Mesenchymal stem cell (in vitro differentiated cells and primary cell): ENCODE measurements at regions not wholly inside any gene's neighbourhood (a gene's known extent, or its start where the extent isn't known, plus 50 kb on each side); places are given as distances from the start of the nearest gene placed in this dataset.

Experiments used
- DNase-seq: peaks from one replicate; pipeline ENCODE4 v3.0.0-alpha.2; 2013
- H2AFZ ChIP-seq: one replicate; pipeline ENCODE4 v1.6.1; 2013; ENCODE audit warnings: low read depth, mild to moderate bottlenecking, control low read depth, inconsistent platforms, low read length, moderate library complexity
- H2AK5ac ChIP-seq: 2 replicates; pipeline ENCODE4 v1.6.1; 2013; ENCODE audit warnings: low read length, moderate library complexity, mild to moderate bottlenecking, inconsistent platforms; ENCODE audit not compliant: severe bottlenecking
- H2BK120ac ChIP-seq: one replicate; pipeline ENCODE4 v1.6.1; 2013; ENCODE audit warnings: low read depth, mild to moderate bottlenecking, inconsistent platforms, low read length, moderate library complexity
- H2BK12ac ChIP-seq, 2 experiments: one replicate each; pipeline ENCODE4 v1.6.1; 2013; ENCODE audit warnings: inconsistent platforms in 2 of 2, low read length in 2 of 2, mild to moderate bottlenecking in 2 of 2, moderate library complexity in 2 of 2, control low read depth in 1 of 2
- H2BK15ac ChIP-seq: one replicate; pipeline ENCODE4 v1.6.1; 2013; ENCODE audit warnings: mild to moderate bottlenecking, low read depth, inconsistent platforms; ENCODE audit not compliant: poor library complexity, severe bottlenecking
- H2BK5ac ChIP-seq: 2 replicates; pipeline ENCODE4 v1.6.1; 2013; ENCODE audit warnings: low read depth, mild to moderate bottlenecking, low read length, control low read depth, inconsistent platforms; ENCODE audit not compliant: poor library complexity, severe bottlenecking
- H3K14ac ChIP-seq, 2 experiments: one replicate each; pipeline ENCODE4 v1.6.1; 2013; ENCODE audit warnings: inconsistent platforms in 2 of 2, low read length in 2 of 2, control low read depth in 1 of 2, mild to moderate bottlenecking in 1 of 2, moderate library complexity in 1 of 2
- H3K18ac ChIP-seq, 2 experiments: one replicate each; pipeline ENCODE4 v1.6.1; 2013; ENCODE audit warnings: inconsistent platforms in 2 of 2, low read length in 2 of 2, control low read depth in 1 of 2, low read depth in 1 of 2, mild to moderate bottlenecking in 1 of 2
- H3K23ac ChIP-seq, 2 experiments: one replicate each; pipeline ENCODE4 v1.6.1; 2013; ENCODE audit warnings: inconsistent platforms in 2 of 2, low read length in 2 of 2, mild to moderate bottlenecking in 2 of 2, moderate library complexity in 2 of 2, control low read depth in 1 of 2
- H3K27ac ChIP-seq: 2 replicates; pipeline ENCODE4 v1.5.1; 2013; ENCODE audit warnings: mild to moderate bottlenecking, moderate library complexity, low read length, control low read depth, inconsistent platforms; ENCODE audit not compliant: poor library complexity, severe bottlenecking
- H3K27me3 ChIP-seq, 2 experiments: 2 replicates each; pipeline versions ENCODE4 v1.6.1 to v1.7.0; 2013; ENCODE audit warnings: low read length in 2 of 2, mild to moderate bottlenecking in 2 of 2, moderate library complexity in 2 of 2, control low read depth in 1 of 2, inconsistent platforms in 1 of 2; ENCODE audit not compliant: control insufficient read depth in 1 of 2, insufficient read depth in 1 of 2
- H3K36me3 ChIP-seq, 2 experiments: 2 replicates each; pipeline versions ENCODE4 v1.6.1 to v1.7.0; 2013; ENCODE audit warnings: low read length in 2 of 2, control low read depth in 1 of 2, inconsistent platforms in 1 of 2, low read depth in 1 of 2, mild to moderate bottlenecking in 1 of 2; ENCODE audit not compliant: insufficient read depth in 2 of 2, control insufficient read depth in 1 of 2
- H3K4ac ChIP-seq, 2 experiments: one replicate each; pipeline ENCODE4 v1.6.1; 2013; ENCODE audit warnings: inconsistent platforms in 2 of 2, low read length in 2 of 2, mild to moderate bottlenecking in 2 of 2, moderate library complexity in 2 of 2, control low read depth in 1 of 2, low read depth in 1 of 2
- H3K4me1 ChIP-seq: 2 replicates; pipeline ENCODE4 v1.6.1; 2013; ENCODE audit warnings: low read depth, low read length, control low read depth; ENCODE audit not compliant: control insufficient read depth, insufficient read depth
- H3K4me2 ChIP-seq: 2 replicates; pipeline ENCODE4 v1.6.1; 2013; ENCODE audit warnings: low read length, mild to moderate bottlenecking, inconsistent platforms; ENCODE audit not compliant: poor library complexity, severe bottlenecking
- H3K4me3 ChIP-seq, 2 experiments: 2 replicates each; pipeline versions ENCODE4 v1.5.1 to v1.7.0; 2013; ENCODE audit warnings: low read length in 2 of 2, mild to moderate bottlenecking in 2 of 2, control low read depth in 1 of 2, low read depth in 1 of 2; ENCODE audit not compliant: insufficient read depth in 1 of 2
- H3K79me1 ChIP-seq: replicated peaks from 2 replicates; pipeline ENCODE4 v1.6.1; 2013; ENCODE audit warnings: mild to moderate bottlenecking, control low read depth, low read length, inconsistent platforms; ENCODE audit not compliant: poor library complexity, severe bottlenecking
- H3K9ac ChIP-seq: 2 replicates; pipeline ENCODE4 v1.7.0; 2013; ENCODE audit warnings: mild to moderate bottlenecking, low read length, moderate library complexity
- H3K9me3 ChIP-seq: 2 replicates; pipeline ENCODE4 v1.7.0; 2013; ENCODE audit warnings: mild to moderate bottlenecking, low read length; ENCODE audit not compliant: control insufficient read depth
- H4K8ac ChIP-seq: one replicate; pipeline ENCODE4 v1.6.1; 2013; ENCODE audit warnings: inconsistent platforms, mild to moderate bottlenecking, low read length, moderate library complexity
- H4K91ac ChIP-seq: one replicate; pipeline ENCODE4 v1.6.1; 2013; ENCODE audit warnings: mild to moderate bottlenecking, low read length, inconsistent platforms
- WGBS: methylation state at CpG from one replicate; pipeline ENCODE4 v1.1.7; 2013; ENCODE audit warnings: mixed read lengths; 5-methylcytosine and 5-hydroxymethylcytosine counted together

- H3K79me1 ChIP-seq, result no peaks in the 10 kb centered on the region
- H2BK12ac ChIP-seq, result no peak overlapping the region
- DNase-seq, result no peak
- H3K4me1 ChIP-seq, result no peaks in the 10 kb centered on the region
- 58% methylated on average over 6 of the region's 7 CpGs for WGBS
- H3K14ac ChIP-seq, result no peak overlapping the region
- no peaks in the 10 kb centered on the region for H3K9me3 ChIP-seq
- H2BK120ac ChIP-seq, result no peak overlapping the region
- no peak overlapping the region for H2AFZ ChIP-seq
- no peak overlapping the region for H3K4me3 ChIP-seq
- H2BK15ac ChIP-seq, result no peak overlapping the region
- H3K9ac ChIP-seq, result no peak overlapping the region
- no peak overlapping the region for H3K23ac ChIP-seq
- H4K8ac ChIP-seq, result no peak overlapping the region
- H3K4ac ChIP-seq, result no peak overlapping the region
- no peak overlapping the region for H3K4me2 ChIP-seq
- no peak overlapping the region for H2AK5ac ChIP-seq
- no peak overlapping the region for H3K18ac ChIP-seq
- H4K91ac ChIP-seq, result no peak overlapping the region
- H3K27me3 ChIP-seq, result peaks cover 0 to 32% of the 10 kb centered on the region in 2 experiments
- H3K27ac ChIP-seq, result no peak overlapping the region
- H2BK5ac ChIP-seq, result no peak overlapping the region
- no peaks in the 10 kb centered on the region for H3K36me3 ChIP-seq
These were observed 159.8 kb upstream of the GGTLC1 start for GRCh38 chr20:24148372-24148771.

- H3K14ac ChIP-seq, result no peak overlapping the region
- no peaks in the 10 kb centered on the region for H3K4me1 ChIP-seq
- H3K4me2 ChIP-seq, result no peak overlapping the region
- no peak overlapping the region for H2BK120ac ChIP-seq
- H3K4ac ChIP-seq, result no peak overlapping the region
- no peaks in the 10 kb centered on the region for H3K36me3 ChIP-seq
- no peaks in the 10 kb centered on the region for H3K79me1 ChIP-seq
- H3K9ac ChIP-seq, result no peak overlapping the region
- H3K23ac ChIP-seq, result no peak overlapping the region
- peaks cover 0 to 28% of the 10 kb centered on the region in 2 experiments for H3K27me3 ChIP-seq
- no peak overlapping the region for H2BK15ac ChIP-seq
- H3K9me3 ChIP-seq, result no peaks in the 10 kb centered on the region
- no peak for DNase-seq
- no peak overlapping the region for H4K91ac ChIP-seq
- H3K27ac ChIP-seq, result no peak overlapping the region
- 45% methylated on average over 3 of the region's 4 CpGs for WGBS
- H3K18ac ChIP-seq, result no peak overlapping the region
- H2BK12ac ChIP-seq, result no peak overlapping the region
- no peak overlapping the region for H2AK5ac ChIP-seq
- no peak overlapping the region for H2AFZ ChIP-seq
- H3K4me3 ChIP-seq, result no peak overlapping the region
- no peak overlapping the region for H4K8ac ChIP-seq
- no peak overlapping the region for H2BK5ac ChIP-seq
These were observed 159.4 kb upstream of the GGTLC1 start for GRCh38 chr20:24147961-24148360.

- no peak overlapping the region for H4K8ac ChIP-seq
- no peak overlapping the region for H2AK5ac ChIP-seq
- H3K9ac ChIP-seq, result no peak overlapping the region
- H2BK120ac ChIP-seq, result no peak overlapping the region
- H3K27ac ChIP-seq, result no peak overlapping the region
- 69% methylated on average over 5 of the region's 5 CpGs for WGBS
- DNase-seq, result no peak
- no peak overlapping the region for H2BK12ac ChIP-seq
- H3K27me3 ChIP-seq, result peaks cover 0 to 27% of the 10 kb centered on the region in 2 experiments
- no peak overlapping the region for H3K18ac ChIP-seq
- no peaks in the 10 kb centered on the region for H3K9me3 ChIP-seq
- no peak overlapping the region for H3K4me3 ChIP-seq
- H3K4me2 ChIP-seq, result no peak overlapping the region
- no peak overlapping the region for H2BK15ac ChIP-seq
- H3K14ac ChIP-seq, result no peak overlapping the region
- H3K23ac ChIP-seq, result no peak overlapping the region
- H3K79me1 ChIP-seq, result no peaks in the 10 kb centered on the region
- H3K36me3 ChIP-seq, result no peaks in the 10 kb centered on the region
- no peaks in the 10 kb centered on the region for H3K4me1 ChIP-seq
- no peak overlapping the region for H4K91ac ChIP-seq
- no peak overlapping the region for H2BK5ac ChIP-seq
- no peak overlapping the region for H2AFZ ChIP-seq
- H3K4ac ChIP-seq, result no peak overlapping the region
These were observed 158.9 kb upstream of the GGTLC1 start for GRCh38 chr20:24147479-24147878.

GRCh38 chr20:24146231-24146634, 157.7 kb upstream of the GGTLC1 start:
- peaks cover 0 to 20% of the 10 kb centered on the region in 2 experiments for H3K27me3 ChIP-seq
- H3K9ac ChIP-seq, result no peak overlapping the region
- no peak overlapping the region for H2AFZ ChIP-seq
- no peak overlapping the region for H2AK5ac ChIP-seq
- no peak overlapping the region for H3K4me2 ChIP-seq
- H3K4me3 ChIP-seq, result no peak overlapping the region
- H3K9me3 ChIP-seq, result no peaks in the 10 kb centered on the region
- no peak overlapping the region for H3K23ac ChIP-seq
- H3K36me3 ChIP-seq, result no peaks in the 10 kb centered on the region
- H3K18ac ChIP-seq, result no peak overlapping the region
- no peak for DNase-seq
- no peak overlapping the region for H2BK15ac ChIP-seq
- H3K27ac ChIP-seq, result no peak overlapping the region
- no peaks in the 10 kb centered on the region for H3K79me1 ChIP-seq
- H2BK120ac ChIP-seq, result no peak overlapping the region
- no peak overlapping the region for H3K14ac ChIP-seq
- no peaks in the 10 kb centered on the region for H3K4me1 ChIP-seq
- H4K91ac ChIP-seq, result no peak overlapping the region
- H4K8ac ChIP-seq, result no peak overlapping the region
- no peak overlapping the region for H3K4ac ChIP-seq
- H2BK12ac ChIP-seq, result no peak overlapping the region
- H2BK5ac ChIP-seq, result no peak overlapping the region
